K562 (cell line): ENCODE measurements at regions not wholly inside any gene's neighbourhood (a gene's known extent, or its start where the extent isn't known, plus 50 kb on each side); places are given as distances from the start of the nearest gene placed in this dataset.

ENCODE experiments used
- ADNP ChIP-seq: fragments of 200-800 bp; sonication (Bioruptor generic); IDR thresholded peaks from 2 replicates; pipeline ENCODE4 v1.6.1; 2016; ENCODE audit warnings: missing genetic modification characterization, missing compliant biosample characterization
- BACH1 ChIP-seq: fragments of 200-800 bp; sonication (Bioruptor generic); IDR thresholded peaks from 2 replicates; pipeline ENCODE4 v1.6.1; 2016; ENCODE audit warnings: missing genetic modification characterization, missing compliant biosample characterization
- DEAF1 ChIP-seq: fragments of 450-650 bp; formaldehyde crosslinking; IDR thresholded peaks from 2 replicates; pipeline ENCODE4 v1.4.0; 2020; ENCODE audit warnings: mild to moderate bottlenecking, moderate library complexity
- HINFP ChIP-seq: fragments of 450-650 bp; conservative IDR thresholded peaks from 2 replicates; pipeline ENCODE4 v1.6.1; 2016; ENCODE audit warnings: missing genetic modification characterization, low read depth, mild to moderate bottlenecking, control low read depth, missing compliant biosample characterization
- NFIX ChIP-seq: fragments of 250-450 bp; sonication (Bioruptor Pico); IDR thresholded peaks from 2 replicates; pipeline ENCODE4 v1.4.0; 2020; ENCODE audit warnings: low read depth, mild to moderate bottlenecking, moderate library complexity
- OTX1 ChIP-seq: fragments of 450-650 bp; formaldehyde crosslinking; IDR thresholded peaks from 2 replicates; pipeline ENCODE4 v1.4.0; 2022; ENCODE audit warnings: mild to moderate bottlenecking
- SRSF1 ChIP-seq: fragments of 200-400 bp; formaldehyde crosslinking; IDR thresholded peaks from 2 replicates; pipeline ENCODE4 v1.6.1; 2017; ENCODE audit warnings: mild to moderate bottlenecking, low read depth, low read length, moderate library complexity
- ZNF274 ChIP-seq: IDR thresholded peaks from 2 replicates; pipeline ENCODE4 v1.6.1; 2011; ENCODE audit warnings: low read depth, mild to moderate bottlenecking, low read length, moderate library complexity, borderline replicate concordance

GRCh38 chr1:93758842-93759515 is 77.3 kb upstream of the BCAR3 start (continued):
- 0 out of 2 replicates have a peak, but pooled peaks have one; percentile 13 for TF ChIP-seq DEAF1 (CRISPR knock-in tag)
- no peak for TF ChIP-seq ADNP (tag)
- TF ChIP-seq NFIX (CRISPR knock-in tag), result 0 out of 2 replicates have a peak, but pooled peaks have one; percentile 28
- TF ChIP-seq SRSF1, result no peak
- TF ChIP-seq HINFP, result no peak
- no peak for TF ChIP-seq ZNF274
- no peak for TF ChIP-seq OTX1 (CRISPR knock-in tag)
- TF ChIP-seq BACH1 (tag), result 0 out of 2 replicates have a peak, but pooled peaks have one; percentile 6
